ENCODE measurements at regions not wholly inside any gene's neighbourhood (a gene's known extent, or its start where the extent isn't known, plus 50 kb on each side); places are given as distances from the start of the nearest gene placed in this dataset.

GRCh38 chr1:89465201-89465600 is 59.4 kb upstream of the LRRC8B start:
- no peak for TF ChIP-seq CTCF (IDR thresholded peaks at IDR 0.05; ENCODE audit: low read depth, low read length)
- TF ChIP-seq EZH2phosphoT487 (IDR thresholded peaks at IDR 0.05; ENCODE audit: low read depth), result no peak

Data from OCI-LY3 (cell line).